ENCODE measurements at regions not wholly inside any gene's neighbourhood (a gene's known extent, or its start where the extent isn't known, plus 50 kb on each side); places are given as distances from the start of the nearest gene placed in this dataset.

- Histone ChIP-seq H3K4me3 (ENCODE audit: low read depth, low read length) (no peak overlapping the region), H3K27me3 (ENCODE audit: control insufficient read depth, insufficient read depth, low read length) (no peaks in the 10 kb centered on the region), H3K36me3 (ENCODE audit: control insufficient read depth, insufficient read depth, low read length) (no peaks in the 10 kb centered on the region)
- no peak for DNase-seq (ENCODE audit: low read depth)
- TF ChIP-seq CTCF (IDR thresholded peaks at IDR 0.05; ENCODE audit: insufficient read depth, low read length, poor library complexity, severe bottlenecking), result no peak
These were observed 346.0 kb upstream of the MKI67 start for GRCh38 chr10:128472196-128472595.

GRCh38 chr10:128473396-128473795 is 347.2 kb upstream of the MKI67 start:
- Histone ChIP-seq H3K27me3 (ENCODE audit: control insufficient read depth, insufficient read depth, low read length) (no peaks in the 10 kb centered on the region), H3K36me3 (ENCODE audit: control insufficient read depth, insufficient read depth, low read length) (no peaks in the 10 kb centered on the region), H3K4me3 (ENCODE audit: low read depth, low read length) (no peak overlapping the region)
- no peak for DNase-seq (ENCODE audit: low read depth)
- TF ChIP-seq CTCF (IDR thresholded peaks at IDR 0.05; ENCODE audit: insufficient read depth, low read length, poor library complexity, severe bottlenecking), result no peak

- TF ChIP-seq CTCF (IDR thresholded peaks at IDR 0.05; ENCODE audit: insufficient read depth, low read length, poor library complexity, severe bottlenecking), result no peak
- DNase-seq (ENCODE audit: low read depth), result no peak
- H3K27me3 ChIP-seq (ENCODE audit: control insufficient read depth, insufficient read depth, low read length), result no peaks in the 10 kb centered on the region
- H3K4me3 ChIP-seq (ENCODE audit: low read depth, low read length), result no peak overlapping the region
- H3K36me3 ChIP-seq (ENCODE audit: control insufficient read depth, insufficient read depth, low read length), result no peaks in the 10 kb centered on the region
These were observed 347.7 kb upstream of the MKI67 start for GRCh38 chr10:128473911-128474310.

GRCh38 chr10:128474571-128474970 is 348.3 kb upstream of the MKI67 start:
- no peak overlapping the region for H3K4me3 ChIP-seq (ENCODE audit: low read depth, low read length)
- H3K27me3 ChIP-seq (ENCODE audit: control insufficient read depth, insufficient read depth, low read length), result no peaks in the 10 kb centered on the region
- H3K36me3 ChIP-seq (ENCODE audit: control insufficient read depth, insufficient read depth, low read length), result no peaks in the 10 kb centered on the region
- DNase-seq (ENCODE audit: low read depth), result no peak
- no peak for TF ChIP-seq CTCF (IDR thresholded peaks at IDR 0.05; ENCODE audit: insufficient read depth, low read length, poor library complexity, severe bottlenecking)

- no peak for TF ChIP-seq CTCF (IDR thresholded peaks at IDR 0.05; ENCODE audit: insufficient read depth, low read length, poor library complexity, severe bottlenecking)
- DNase-seq (ENCODE audit: low read depth), result no peak
- no peak overlapping the region for H3K4me3 ChIP-seq (ENCODE audit: low read depth, low read length)
- H3K27me3 ChIP-seq (ENCODE audit: control insufficient read depth, insufficient read depth, low read length), result no peaks in the 10 kb centered on the region
- H3K36me3 ChIP-seq (ENCODE audit: control insufficient read depth, insufficient read depth, low read length), result no peaks in the 10 kb centered on the region
These were observed 349.6 kb upstream of the MKI67 start for GRCh38 chr10:128475686-128476367.

- Histone ChIP-seq H3K4me3 (ENCODE audit: low read depth, low read length) (no peak overlapping the region), H3K27me3 (ENCODE audit: control insufficient read depth, insufficient read depth, low read length) (no peaks in the 10 kb centered on the region), H3K36me3 (ENCODE audit: control insufficient read depth, insufficient read depth, low read length) (no peaks in the 10 kb centered on the region)
- no peak for TF ChIP-seq CTCF (IDR thresholded peaks at IDR 0.05; ENCODE audit: insufficient read depth, low read length, poor library complexity, severe bottlenecking)
- no peak for DNase-seq (ENCODE audit: low read depth)
These were observed 350.1 kb upstream of the MKI67 start for GRCh38 chr10:128476368-128476725.

Data from kidney epithelial cell (primary cell).